ENCODE measurements at regions not wholly inside any gene's neighbourhood (a gene's known extent, or its start where the extent isn't known, plus 50 kb on each side); places are given as distances from the start of the nearest gene placed in this dataset.

DNA sequence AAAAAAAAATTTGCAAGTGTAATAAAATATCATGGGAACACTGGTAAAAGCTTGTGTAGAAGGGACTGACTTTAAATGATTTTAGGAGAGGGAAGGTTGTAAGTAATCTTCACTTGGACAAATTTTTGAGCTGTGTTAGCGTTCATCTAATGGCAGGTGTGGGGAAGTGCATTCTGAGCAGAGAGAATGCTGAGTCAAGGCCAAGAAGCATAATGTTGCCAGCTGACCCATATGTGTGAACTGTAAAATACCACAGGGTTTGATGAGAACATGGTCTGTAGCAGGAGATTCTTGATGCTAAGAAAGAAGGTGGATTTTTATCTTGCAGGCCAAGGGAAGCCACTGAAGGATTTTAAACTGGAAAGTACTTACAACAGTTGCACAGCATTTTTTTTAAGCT is 98.2 kb upstream of the ZNF32 start:
- H3K27me3 ChIP-seq: no peaks in the 10 kb centered on the region
- no peaks in the 10 kb centered on the region for H3K9me3 ChIP-seq
- no peak overlapping the region for H3K4me3 ChIP-seq
- H3K36me3 ChIP-seq: no peaks in the 10 kb centered on the region
- H3K27ac ChIP-seq: no peak overlapping the region
- ATAC-seq: no peak
- TF ChIP-seq EP300 (IDR thresholded peaks at IDR 0.05) (no peak), POLR2AphosphoS5 (IDR thresholded peaks at IDR 0.05) (no peak), POLR2A (IDR thresholded peaks at IDR 0.05) (no peak)
- TF ChIP-seq, protein P1, sequence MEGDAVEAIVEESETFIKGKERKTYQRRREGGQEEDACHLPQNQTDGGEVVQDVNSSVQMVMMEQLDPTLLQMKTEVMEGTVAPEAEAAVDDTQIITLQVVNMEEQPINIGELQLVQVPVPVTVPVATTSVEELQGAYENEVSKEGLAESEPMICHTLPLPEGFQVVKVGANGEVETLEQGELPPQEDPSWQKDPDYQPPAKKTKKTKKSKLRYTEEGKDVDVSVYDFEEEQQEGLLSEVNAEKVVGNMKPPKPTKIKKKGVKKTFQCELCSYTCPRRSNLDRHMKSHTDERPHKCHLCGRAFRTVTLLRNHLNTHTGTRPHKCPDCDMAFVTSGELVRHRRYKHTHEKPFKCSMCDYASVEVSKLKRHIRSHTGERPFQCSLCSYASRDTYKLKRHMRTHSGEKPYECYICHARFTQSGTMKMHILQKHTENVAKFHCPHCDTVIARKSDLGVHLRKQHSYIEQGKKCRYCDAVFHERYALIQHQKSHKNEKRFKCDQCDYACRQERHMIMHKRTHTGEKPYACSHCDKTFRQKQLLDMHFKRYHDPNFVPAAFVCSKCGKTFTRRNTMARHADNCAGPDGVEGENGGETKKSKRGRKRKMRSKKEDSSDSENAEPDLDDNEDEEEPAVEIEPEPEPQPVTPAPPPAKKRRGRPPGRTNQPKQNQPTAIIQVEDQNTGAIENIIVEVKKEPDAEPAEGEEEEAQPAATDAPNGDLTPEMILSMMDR (IDR thresholded peaks at IDR 0.05): no peak
- 54 to 57% methylated on average over 1 of the region's 1 CpG for WGBS, 2 donors (ENCODE audit: low coverage in 1 of 2)
- no peaks in the 10 kb centered on the region for H3K4me1 ChIP-seq

DNA sequence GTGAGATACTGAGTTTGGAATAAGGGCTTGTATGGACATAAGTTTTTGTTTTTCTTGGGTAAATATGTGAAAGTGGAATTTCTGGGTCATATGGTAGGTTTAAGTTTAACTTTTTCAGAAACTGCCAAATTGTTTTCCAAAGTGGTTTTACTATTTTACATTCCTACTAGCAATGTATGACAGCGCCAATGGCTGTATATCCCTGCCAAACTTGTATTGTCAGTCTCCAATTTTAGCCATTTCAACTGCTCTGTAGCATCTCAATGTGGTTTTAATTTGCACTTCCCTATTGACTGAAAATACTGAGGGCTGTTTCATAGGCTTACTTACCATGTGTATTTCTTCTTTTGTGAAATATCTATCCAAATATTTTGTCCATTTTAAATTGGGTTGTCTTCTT is 90.5 kb upstream of the ZNF32 start:
- Histone ChIP-seq H3K27me3 (no peaks in the 10 kb centered on the region), H3K4me1 (no peaks in the 10 kb centered on the region), H3K9me3 (no peaks in the 10 kb centered on the region), H3K4me3 (no peak overlapping the region), H3K27ac (no peak overlapping the region), H3K36me3 (no peaks in the 10 kb centered on the region)
- TF ChIP-seq POLR2A (IDR thresholded peaks at IDR 0.05): no peak
- TF ChIP-seq POLR2AphosphoS5 (IDR thresholded peaks at IDR 0.05): no peak
- TF ChIP-seq, protein P1 (IDR thresholded peaks at IDR 0.05): no peak
- no peak for TF ChIP-seq EP300 (IDR thresholded peaks at IDR 0.05)
- 71 to 82% methylated on average over 1 of the region's 1 CpG for WGBS, 2 donors (ENCODE audit: low coverage in 1 of 2)
- no peak for ATAC-seq

DNA sequence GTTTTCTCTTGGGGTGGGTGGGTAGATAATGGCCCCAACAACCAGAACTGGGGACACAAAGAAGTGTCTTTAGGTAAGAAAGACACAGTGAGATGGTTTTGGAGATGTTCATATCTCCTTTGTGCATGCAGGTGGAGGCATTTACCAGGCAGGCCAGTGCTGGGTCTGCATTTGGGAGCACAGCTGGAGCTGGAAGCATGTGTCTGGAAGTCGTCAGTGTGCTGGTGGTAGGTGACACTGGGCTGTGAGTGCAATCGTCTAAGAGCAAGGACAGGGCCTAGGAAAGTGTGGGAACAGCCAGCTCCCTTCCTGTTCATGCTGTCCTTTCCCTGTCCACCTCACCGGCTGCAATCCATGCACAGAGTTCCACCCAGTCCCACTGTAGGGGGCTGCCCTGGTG is 88.3 kb upstream of the ZNF32 start:
- WGBS, 2 donors (ENCODE audit: low coverage in 1 of 2): 83% methylated on average over 1 of the region's 3 CpGs; no CpG with 5 or more reads in 1 of the 2 donors
- ATAC-seq: no peak
- TF ChIP-seq POLR2AphosphoS5 (IDR thresholded peaks at IDR 0.05) (no peak), EP300 (IDR thresholded peaks at IDR 0.05) (no peak), POLR2A (IDR thresholded peaks at IDR 0.05) (no peak)
- TF ChIP-seq, protein P1 (IDR thresholded peaks at IDR 0.05): no peak

DNA sequence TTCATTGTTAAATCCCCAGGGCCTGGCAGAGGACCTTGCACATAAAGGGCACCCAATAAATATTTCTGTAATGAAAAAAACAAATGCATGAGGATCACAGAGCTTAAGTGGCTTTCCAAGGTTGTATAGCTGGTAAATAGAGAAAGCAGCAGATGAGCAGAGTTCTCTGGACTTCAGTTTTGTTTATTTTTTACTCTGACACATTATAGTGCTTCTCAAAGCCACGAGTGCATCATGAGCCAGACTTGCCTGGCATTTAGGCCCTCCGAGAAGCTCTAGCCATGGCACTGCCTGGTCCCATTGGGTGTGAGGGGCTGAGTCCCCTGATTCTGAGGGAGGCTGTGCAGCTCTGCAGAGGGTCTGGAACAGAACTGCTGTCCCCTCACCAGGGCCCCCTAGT is 87.2 kb upstream of the ZNF32 start:
- Histone ChIP-seq H3K9me3 (peaks cover 0 to 3% (median 0%) of the 10 kb centered on the region in 3 donors), H3K4me1 (no peaks in the 10 kb centered on the region), H3K36me3 (no peaks in the 10 kb centered on the region), H3K27ac (no peak overlapping the region), H3K27me3 (no peaks in the 10 kb centered on the region), H3K4me3 (no peak overlapping the region)
- TF ChIP-seq, protein P1 (IDR thresholded peaks at IDR 0.05): no peak
- TF ChIP-seq POLR2A (IDR thresholded peaks at IDR 0.05) (no peak), EP300 (IDR thresholded peaks at IDR 0.05) (no peak), POLR2AphosphoS5 (IDR thresholded peaks at IDR 0.05) (no peak)
- no peak for ATAC-seq
- WGBS, 2 donors (ENCODE audit: low coverage in 1 of 2): 81 to 90% methylated on average over 2 of the region's 2 CpGs

More for the DNA sequence above, 88.3 kb upstream of the ZNF32 start:
- Histone ChIP-seq H3K9me3 (no peaks in the 10 kb centered on the region), H3K36me3 (no peaks in the 10 kb centered on the region), H3K4me3 (no peak overlapping the region), H3K27me3 (no peaks in the 10 kb centered on the region), H3K4me1 (no peaks in the 10 kb centered on the region), H3K27ac (no peak overlapping the region)

DNA sequence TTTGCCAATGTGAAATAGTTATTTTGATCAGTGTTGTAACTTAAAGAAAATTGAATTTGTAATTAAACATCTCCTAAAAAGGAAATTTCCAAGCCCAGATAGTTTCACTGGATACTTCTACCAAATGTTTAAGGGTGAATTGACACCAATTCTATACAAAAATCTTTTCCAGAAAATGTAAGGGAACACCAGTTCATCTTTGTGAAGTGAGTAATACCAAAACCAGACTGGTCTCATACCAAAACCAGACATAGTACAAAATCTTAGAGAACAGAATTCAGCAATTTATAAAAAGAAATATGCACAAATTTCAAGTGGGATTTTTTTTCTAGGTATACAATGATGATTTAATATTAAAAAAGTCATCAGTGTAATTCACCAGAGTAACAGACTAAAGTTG is 86.0 kb upstream of the ZNF32 start:
- H3K36me3 ChIP-seq: no peaks in the 10 kb centered on the region
- H3K4me1 ChIP-seq: no peaks in the 10 kb centered on the region
- TF ChIP-seq EP300 (IDR thresholded peaks at IDR 0.05) (no peak), POLR2A (IDR thresholded peaks at IDR 0.05) (no peak), POLR2AphosphoS5 (IDR thresholded peaks at IDR 0.05) (no peak)
- TF ChIP-seq, protein P1 (IDR thresholded peaks at IDR 0.05): no peak
- no peak overlapping the region for H3K4me3 ChIP-seq
- H3K27ac ChIP-seq: no peak overlapping the region
- no peaks in the 10 kb centered on the region for H3K27me3 ChIP-seq
- peaks cover 0 to 15% (median 0%) of the 10 kb centered on the region in 3 donors for H3K9me3 ChIP-seq
- no peak for ATAC-seq

All from gastroesophageal sphincter (tissue), 4 donors.